ENCODE measurements at regions not wholly inside any gene's neighbourhood (a gene's known extent, or its start where the extent isn't known, plus 50 kb on each side); places are given as distances from the start of the nearest gene placed in this dataset.

DNA sequence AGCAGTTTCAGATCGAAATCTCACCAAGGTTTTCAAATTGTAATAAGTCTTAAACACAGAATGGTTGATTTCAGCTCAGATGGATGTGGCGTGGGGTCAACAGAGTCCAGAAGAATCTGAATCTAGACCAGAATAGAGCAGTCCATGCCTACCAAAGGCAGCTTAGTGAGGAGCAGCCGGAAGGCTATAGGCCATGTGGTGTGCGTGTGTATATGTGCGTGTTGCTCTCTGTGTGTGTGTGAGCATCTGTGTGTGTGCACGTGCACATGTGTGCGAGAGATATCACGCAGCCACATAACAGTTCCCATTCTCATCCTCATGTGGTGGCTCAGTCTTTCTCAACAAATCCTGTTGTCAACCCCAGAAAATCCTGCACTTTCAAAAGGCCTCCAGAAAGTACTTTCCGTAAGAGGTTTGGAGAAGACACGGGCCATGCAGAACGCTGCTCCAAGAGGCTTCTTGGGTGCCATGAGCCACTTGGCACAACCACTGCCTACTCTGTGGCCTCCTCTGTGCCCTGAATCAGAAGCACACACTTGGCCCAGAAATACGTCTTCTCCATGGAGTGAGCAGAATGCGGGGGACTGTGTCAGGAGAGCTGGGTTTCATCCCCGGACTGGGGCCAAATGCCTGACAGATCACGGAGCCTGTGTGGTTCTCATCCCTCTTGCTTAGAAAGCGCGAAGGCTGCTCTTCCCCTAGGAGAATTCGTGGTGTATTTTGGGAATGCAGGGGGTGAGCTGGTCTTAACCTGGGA, 67.3 kb downstream of the ACKR3 start:
- TF ChIP-seq, protein P1, sequence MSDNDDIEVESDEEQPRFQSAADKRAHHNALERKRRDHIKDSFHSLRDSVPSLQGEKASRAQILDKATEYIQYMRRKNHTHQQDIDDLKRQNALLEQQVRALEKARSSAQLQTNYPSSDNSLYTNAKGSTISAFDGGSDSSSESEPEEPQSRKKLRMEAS (IDR thresholded peaks at IDR 0.05), result no peak
- TF ChIP-seq, protein P2, sequence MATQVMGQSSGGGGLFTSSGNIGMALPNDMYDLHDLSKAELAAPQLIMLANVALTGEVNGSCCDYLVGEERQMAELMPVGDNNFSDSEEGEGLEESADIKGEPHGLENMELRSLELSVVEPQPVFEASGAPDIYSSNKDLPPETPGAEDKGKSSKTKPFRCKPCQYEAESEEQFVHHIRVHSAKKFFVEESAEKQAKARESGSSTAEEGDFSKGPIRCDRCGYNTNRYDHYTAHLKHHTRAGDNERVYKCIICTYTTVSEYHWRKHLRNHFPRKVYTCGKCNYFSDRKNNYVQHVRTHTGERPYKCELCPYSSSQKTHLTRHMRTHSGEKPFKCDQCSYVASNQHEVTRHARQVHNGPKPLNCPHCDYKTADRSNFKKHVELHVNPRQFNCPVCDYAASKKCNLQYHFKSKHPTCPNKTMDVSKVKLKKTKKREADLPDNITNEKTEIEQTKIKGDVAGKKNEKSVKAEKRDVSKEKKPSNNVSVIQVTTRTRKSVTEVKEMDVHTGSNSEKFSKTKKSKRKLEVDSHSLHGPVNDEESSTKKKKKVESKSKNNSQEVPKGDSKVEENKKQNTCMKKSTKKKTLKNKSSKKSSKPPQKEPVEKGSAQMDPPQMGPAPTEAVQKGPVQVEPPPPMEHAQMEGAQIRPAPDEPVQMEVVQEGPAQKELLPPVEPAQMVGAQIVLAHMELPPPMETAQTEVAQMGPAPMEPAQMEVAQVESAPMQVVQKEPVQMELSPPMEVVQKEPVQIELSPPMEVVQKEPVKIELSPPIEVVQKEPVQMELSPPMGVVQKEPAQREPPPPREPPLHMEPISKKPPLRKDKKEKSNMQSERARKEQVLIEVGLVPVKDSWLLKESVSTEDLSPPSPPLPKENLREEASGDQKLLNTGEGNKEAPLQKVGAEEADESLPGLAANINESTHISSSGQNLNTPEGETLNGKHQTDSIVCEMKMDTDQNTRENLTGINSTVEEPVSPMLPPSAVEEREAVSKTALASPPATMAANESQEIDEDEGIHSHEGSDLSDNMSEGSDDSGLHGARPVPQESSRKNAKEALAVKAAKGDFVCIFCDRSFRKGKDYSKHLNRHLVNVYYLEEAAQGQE (IDR thresholded peaks at IDR 0.05; ENCODE audit: low read depth), result no peak
- TF ChIP-seq TAF1 (IDR thresholded peaks at IDR 0.05; ENCODE audit: low read depth), result no peak
- no peak for TF ChIP-seq NFIC (IDR thresholded peaks at IDR 0.05)
- no peak for TF ChIP-seq FOXM1 (IDR thresholded peaks at IDR 0.05; ENCODE audit: borderline replicate concordance, low read depth)
- no peak for TF ChIP-seq YY1 (IDR thresholded peaks at IDR 0.05; ENCODE audit: low read depth)

Data from Ishikawa (cell line).